H1 (cell line): ENCODE measurements at regions not wholly inside any gene's neighbourhood (a gene's known extent, or its start where the extent isn't known, plus 50 kb on each side); places are given as distances from the start of the nearest gene placed in this dataset.
"Not testable (repeated sequence)": the region's sequence is repeated elsewhere in the genome, so short reads cannot be mapped to it uniquely, and the experiment has no call there.

Source experiments
- CTCF ChIA-PET: fragments of 300-600 bp; sonication (Branson Sonifier 250); formaldehyde crosslinking; loops from one replicate; lab custom pipeline; 2021; ENCODE audit not compliant: partially characterized antibody; lab: Charles Lee
- POLR2A ChIA-PET: fragments of 300-600 bp; sonication (Branson Sonifier 250); formaldehyde crosslinking; loops from one replicate; lab custom pipeline; 2021; ENCODE audit warnings: inconsistent platforms; ENCODE audit not compliant: partially characterized antibody; lab: Charles Lee
- DNase-seq, 2 experiments: peaks; one replicate each; pipeline versions ENCODE4 v3.0.0 to v3.0.0-alpha.2; 2010 to 2022; ENCODE audit warnings: low spot score in 2 of 2, low read depth in 1 of 2, mixed read lengths in 1 of 2
- FAIRE-seq: peaks from 2 replicates; lab custom pipeline; 2011; peaks lifted over from hg19 to GRCh38; lab: Jason Lieb, UNC
- H2AFZ ChIP-seq: 2 replicates; pipeline ENCODE4 v1.8.1; 2012; ENCODE audit warnings: low read length, inconsistent platforms
- H2AK5ac ChIP-seq: 2 replicates; pipeline ENCODE4 v1.6.1; 2013; ENCODE audit warnings: low read depth, low read length
- H2BK120ac ChIP-seq: replicated peaks from 2 replicates; pipeline ENCODE3; 2013; ENCODE audit warnings: low read depth, low read length, inconsistent platforms
- H2BK12ac ChIP-seq: 2 replicates; pipeline ENCODE4 v1.6.1; 2013; ENCODE audit warnings: low read depth, low read length
- H2BK15ac ChIP-seq: 2 replicates; pipeline ENCODE4 v1.6.1; 2013; ENCODE audit warnings: low read length
- H2BK20ac ChIP-seq: 2 replicates; pipeline ENCODE4 v1.6.1; 2013; ENCODE audit warnings: low read length
- H2BK5ac ChIP-seq: 2 replicates; pipeline ENCODE4 v1.6.1; 2013; ENCODE audit warnings: low read depth, low read length
- H3K14ac ChIP-seq: 2 replicates; pipeline ENCODE4 v1.6.1; 2013; ENCODE audit warnings: inconsistent platforms; ENCODE audit not compliant: insufficient read length
- H3K18ac ChIP-seq: 2 replicates; pipeline ENCODE4 v1.6.1; 2013; ENCODE audit warnings: low read length; ENCODE audit errors: extremely low read depth
- H3K23ac ChIP-seq: 2 replicates; pipeline ENCODE4 v1.6.1; 2013; ENCODE audit warnings: inconsistent platforms; ENCODE audit not compliant: insufficient read length
- H3K23me2 ChIP-seq: 2 replicates; pipeline ENCODE4 v1.6.1; 2013; ENCODE audit warnings: low read depth, low read length
- H3K27ac ChIP-seq: 2 replicates; pipeline ENCODE4 v1.6.1; 2011; ENCODE audit warnings: low read depth, low read length, inconsistent platforms
- H3K27me3 ChIP-seq, 4 experiments: replicated peaks in 1 of 4; 1 replicate in 1 of 4; 2 replicates in 3 of 4; pipeline versions ENCODE4 v1.6.1 to v1.8.1; 2011 to 2013; ENCODE audit warnings: low read length in 3 of 4, mild to moderate bottlenecking in 3 of 4, inconsistent platforms in 2 of 4, mixed read lengths in 2 of 4, moderate library complexity in 1 of 4; ENCODE audit not compliant: control insufficient read depth in 3 of 4, insufficient read depth in 3 of 4; ENCODE audit errors: extremely low read depth in 1 of 4
- H3K36me3 ChIP-seq, 4 experiments: 2 replicates each; pipeline versions ENCODE4 v1.6.1 to v1.8.1; 2011 to 2013; ENCODE audit warnings: mild to moderate bottlenecking in 4 of 4, low read length in 3 of 4, moderate library complexity in 2 of 4, control low read depth in 1 of 4, inconsistent platforms in 1 of 4; ENCODE audit not compliant: insufficient read depth in 4 of 4, control insufficient read depth in 2 of 4
- H3K4ac ChIP-seq: replicated peaks from 2 replicates; pipeline ENCODE3; 2013; ENCODE audit warnings: low read length, low read depth, mixed read lengths, inconsistent platforms; ENCODE audit not compliant: insufficient read length
- H3K4me1 ChIP-seq, 4 experiments: replicated peaks in 1 of 4; 1 replicate in 1 of 4; 2 replicates in 3 of 4; pipeline versions ENCODE4 v1.6.1 to v1.8.1; 2011 to 2013; ENCODE audit warnings: low read length in 3 of 4, inconsistent platforms in 2 of 4, mixed read lengths in 1 of 4; ENCODE audit not compliant: insufficient read depth in 4 of 4, control insufficient read depth in 3 of 4
- H3K4me2 ChIP-seq, 2 experiments: 2 replicates each; pipeline versions ENCODE4 v1.6.1 to v1.8.1; 2011 to 2013; ENCODE audit warnings: low read depth in 2 of 2, low read length in 2 of 2, control low read depth in 1 of 2, inconsistent platforms in 1 of 2, mild to moderate bottlenecking in 1 of 2; ENCODE audit not compliant: insufficient read depth in 1 of 2
- H3K4me3 ChIP-seq, 4 experiments: fragments of 200-600, 300-600 bp in 1 of 4; sonication (generic), shearing (Covaris generic), sonication (Bioruptor Twin) in 1 of 4; 2 replicates each; pipeline versions ENCODE4 v1.5.1 to v1.8.1; 2011 to 2016; ENCODE audit warnings: low read length in 4 of 4, low read depth in 3 of 4, control low read depth in 2 of 4, inconsistent platforms in 2 of 4, mild to moderate bottlenecking in 2 of 4, mixed read lengths in 1 of 4, moderate library complexity in 1 of 4; ENCODE audit not compliant: insufficient read depth in 2 of 4; ENCODE audit errors: extremely low read depth in 1 of 4
- H3K56ac ChIP-seq: replicated peaks from 2 replicates; pipeline ENCODE3; 2013; ENCODE audit warnings: low read depth, mild to moderate bottlenecking, mixed read lengths, low read length, inconsistent platforms; ENCODE audit not compliant: insufficient read length
- H3K79me1 ChIP-seq: 2 replicates; pipeline ENCODE4 v1.6.1; 2013; ENCODE audit warnings: low read depth, low read length, control low read depth
- H3K79me2 ChIP-seq, 2 experiments: 2 replicates each; pipeline versions ENCODE4 v1.6.1 to v1.8.1; 2012 to 2013; ENCODE audit warnings: low read length in 2 of 2, mild to moderate bottlenecking in 2 of 2, inconsistent platforms in 1 of 2; ENCODE audit not compliant: insufficient read depth in 2 of 2, control insufficient read depth in 1 of 2
- H3K9ac ChIP-seq, 4 experiments: replicated peaks in 1 of 4; 1 replicate in 1 of 4; 2 replicates in 3 of 4; pipeline versions ENCODE4 v1.6.1 to v1.8.1; 2011 to 2013; ENCODE audit warnings: low read depth in 3 of 4, low read length in 3 of 4, control low read depth in 2 of 4, mild to moderate bottlenecking in 2 of 4, moderate library complexity in 2 of 4, inconsistent platforms in 1 of 4; ENCODE audit errors: extremely low read depth in 1 of 4
- H3K9me3 ChIP-seq, 2 experiments: 2 replicates each; pipeline versions ENCODE4 v1.6.1 to v1.8.1; 2012 to 2013; ENCODE audit warnings: mild to moderate bottlenecking in 2 of 2, moderate library complexity in 2 of 2, control low read depth in 1 of 2, inconsistent platforms in 1 of 2, low read depth in 1 of 2, low read length in 1 of 2, mixed read lengths in 1 of 2; ENCODE audit not compliant: insufficient read depth in 2 of 2
- H4K20me1 ChIP-seq, 2 experiments: replicated peaks in 1 of 2; 2 replicates each; pipeline versions ENCODE3 to v1.8.1; 2011 to 2013; ENCODE audit warnings: inconsistent platforms in 2 of 2, low read length in 2 of 2, mild to moderate bottlenecking in 1 of 2; ENCODE audit not compliant: insufficient read depth in 2 of 2, control insufficient read depth in 1 of 2
- H4K5ac ChIP-seq: 2 replicates; pipeline ENCODE4 v1.6.1; 2013; ENCODE audit warnings: low read length, low read depth, mixed read lengths, inconsistent platforms; ENCODE audit not compliant: insufficient read length
- H4K8ac ChIP-seq: 2 replicates; pipeline ENCODE4 v1.8.0; 2013; ENCODE audit warnings: mild to moderate bottlenecking, moderate library complexity, low read length, inconsistent platforms; ENCODE audit not compliant: insufficient read depth; ENCODE audit errors: extremely low read depth
- H4K91ac ChIP-seq: replicated peaks from 2 replicates; pipeline ENCODE3; 2013; ENCODE audit warnings: low read length, mixed read lengths, inconsistent platforms; ENCODE audit not compliant: insufficient read length
- WGBS, 2 experiments: shearing (Covaris generic) in 1 of 2; methylation state at CpG; one replicate each; pipeline versions ENCODE4 v1.1.6 to v1.1.7; 2013 to 2015; ENCODE audit warnings: low lambda C conversion rate in 2 of 2, mixed read lengths in 2 of 2, inconsistent platforms in 1 of 2, low coverage in 1 of 2, missing lambda C conversion rate in 1 of 2; ENCODE audit not compliant: insufficient replicate concordance in 2 of 2, insufficient coverage in 1 of 2, insufficient read length in 1 of 2; ENCODE audit errors: extremely low coverage in 1 of 2, missing lambda C conversion rate in 1 of 2; 5-methylcytosine and 5-hydroxymethylcytosine counted together

- H3K23me2 ChIP-seq, H3K27ac ChIP-seq, H3K4me1 ChIP-seq, FAIRE-seq, DNase-seq, H3K36me3 ChIP-seq, H3K4me2 ChIP-seq, H3K4me3 ChIP-seq, H3K18ac ChIP-seq, H2AK5ac ChIP-seq, H3K23ac ChIP-seq, H3K27me3 ChIP-seq, H3K79me1 ChIP-seq, H4K20me1 ChIP-seq, H4K8ac ChIP-seq, POLR2A ChIA-PET, H3K4ac ChIP-seq, H3K14ac ChIP-seq, H3K56ac ChIP-seq, CTCF ChIA-PET, H3K9ac ChIP-seq, H3K79me2 ChIP-seq, H2BK12ac ChIP-seq, H2BK20ac ChIP-seq, H4K91ac ChIP-seq, H4K5ac ChIP-seq, H2BK5ac ChIP-seq, H3K9me3 ChIP-seq, H2BK15ac ChIP-seq, H2BK120ac ChIP-seq, H2AFZ ChIP-seq: not testable (repeated sequence)
- 92% methylated on average over 2 of the region's 2 CpGs; no CpG with 5 or more reads in 1 of the 2 experiments for WGBS, 2 experiments
Measured at GRCh38 chr2:55765708-55766107, 72.1 kb upstream of the PNPT1 start.
